ENCODE measurements at regions not wholly inside any gene's neighbourhood (a gene's known extent, or its start where the extent isn't known, plus 50 kb on each side); places are given as distances from the start of the nearest gene placed in this dataset.

- no peak for TF ChIP-seq CTCF (IDR thresholded peaks at IDR 0.05)
- TF ChIP-seq POLR2A (IDR thresholded peaks at IDR 0.05), result no peak
Observed at GRCh38 chr1:81725823-81726222, 74.9 kb upstream of the ADGRL2 start.

Data from right lobe of liver (tissue), 4 donors.